Islet of Langerhans (tissue), 1 donor: ENCODE measurements at regions not wholly inside any gene's neighbourhood (a gene's known extent, or its start where the extent isn't known, plus 50 kb on each side); places are given as distances from the start of the nearest gene placed in this dataset.
"Not testable (repeated sequence)": the region's sequence is repeated elsewhere in the genome, so short reads cannot be mapped to it uniquely, and the experiment has no call there.

Experiments used
- FAIRE-seq: peaks from one replicate; lab custom pipeline; 2011; peaks lifted over from hg19 to GRCh38; lab: Jason Lieb, UNC

GRCh38 chr4:30454504-30454903, 265.7 kb upstream of the PCDH7 start:
- FAIRE-seq, result no peak

GRCh38 chr4:30456716-30457115, 263.5 kb upstream of the PCDH7 start:
- no peak for FAIRE-seq

GRCh38 chr4:30460818-30461217, 259.4 kb upstream of the PCDH7 start:
- FAIRE-seq, result no peak

GRCh38 chr4:30461218-30461617, 259.0 kb upstream of the PCDH7 start:
- no peak for FAIRE-seq

GRCh38 chr4:30462445-30463090, 257.6 kb upstream of the PCDH7 start:
- FAIRE-seq, result no peak

- no peak for FAIRE-seq
Observed at GRCh38 chr4:30471861-30472260, 248.3 kb upstream of the PCDH7 start.

GRCh38 chr4:30473225-30473624, 246.9 kb upstream of the PCDH7 start:
- no peak for FAIRE-seq

- FAIRE-seq, result no peak
Observed at GRCh38 chr4:30495251-30495650, 224.9 kb upstream of the PCDH7 start.

- FAIRE-seq, result no peak
Observed at GRCh38 chr4:30495651-30496310, 224.4 kb upstream of the PCDH7 start.

- FAIRE-seq, result no peak
Observed at GRCh38 chr4:30511751-30512150, 208.4 kb upstream of the PCDH7 start.

GRCh38 chr4:30518211-30518610, 202.0 kb upstream of the PCDH7 start:
- FAIRE-seq, result no peak

- no peak for FAIRE-seq
Observed at GRCh38 chr4:30525662-30526315, 194.4 kb upstream of the PCDH7 start.

GRCh38 chr4:30535255-30535654, 184.9 kb upstream of the PCDH7 start:
- FAIRE-seq, result no peak

GRCh38 chr4:30536231-30536630, 183.9 kb upstream of the PCDH7 start:
- FAIRE-seq, result no peak

- FAIRE-seq, result no peak
Observed at GRCh38 chr4:30537456-30537855, 182.7 kb upstream of the PCDH7 start.

- no peak for FAIRE-seq
Observed at GRCh38 chr4:30538794-30539193, 181.4 kb upstream of the PCDH7 start.

GRCh38 chr4:30543057-30543456, 177.1 kb upstream of the PCDH7 start:
- no peak for FAIRE-seq

GRCh38 chr4:30553151-30553550, 167.0 kb upstream of the PCDH7 start:
- no peak for FAIRE-seq

- FAIRE-seq, result no peak
Observed at GRCh38 chr4:30553706-30554105, 166.5 kb upstream of the PCDH7 start.

GRCh38 chr4:30555775-30556174, 164.4 kb upstream of the PCDH7 start:
- FAIRE-seq, result no peak

- no peak for FAIRE-seq
Observed at GRCh38 chr4:30559481-30559880, 160.7 kb upstream of the PCDH7 start.

- no peak for FAIRE-seq
Observed at GRCh38 chr4:30586850-30587249, 133.3 kb upstream of the PCDH7 start.

GRCh38 chr4:30589669-30590068, 130.5 kb upstream of the PCDH7 start:
- not testable (repeated sequence) for FAIRE-seq
